HUES48 (cell line): ENCODE measurements at regions not wholly inside any gene's neighbourhood (a gene's known extent, or its start where the extent isn't known, plus 50 kb on each side); places are given as distances from the start of the nearest gene placed in this dataset.

Source experiments
- H3K27ac ChIP-seq: one replicate; pipeline ENCODE4 v1.7.0; 2013; ENCODE audit warnings: low read depth, low read length, inconsistent platforms
- H3K27me3 ChIP-seq: 2 replicates; pipeline ENCODE4 v1.6.1; 2013; ENCODE audit warnings: mild to moderate bottlenecking, low read length; ENCODE audit not compliant: control insufficient read depth, insufficient read depth
- H3K36me3 ChIP-seq: 2 replicates; pipeline ENCODE4 v1.6.1; 2013; ENCODE audit warnings: low read length; ENCODE audit not compliant: control insufficient read depth, insufficient read depth
- H3K4me1 ChIP-seq: 2 replicates; pipeline ENCODE4 v1.6.1; 2013; ENCODE audit warnings: mild to moderate bottlenecking, low read length; ENCODE audit not compliant: control insufficient read depth, insufficient read depth
- H3K4me3 ChIP-seq: 2 replicates; pipeline ENCODE4 v1.5.1; 2013; ENCODE audit warnings: mild to moderate bottlenecking, low read depth, low read length
- H3K9ac ChIP-seq: 2 replicates; pipeline ENCODE4 v1.6.1; 2013; ENCODE audit warnings: mild to moderate bottlenecking, low read depth, low read length, moderate library complexity
- H3K9me3 ChIP-seq: 2 replicates; pipeline ENCODE4 v1.6.1; 2013; ENCODE audit warnings: low read length; ENCODE audit not compliant: control insufficient read depth, insufficient read depth

GRCh38 chr12:92544322-92544721 is 158.5 kb upstream of the PLEKHG7 start:
- Histone ChIP-seq H3K9ac (no peak overlapping the region), H3K27ac (no peak overlapping the region), H3K4me3 (no peak overlapping the region), H3K9me3 (no peaks in the 10 kb centered on the region), H3K4me1 (peaks cover 7% of the 10 kb centered on the region), H3K36me3 (no peaks in the 10 kb centered on the region), H3K27me3 (no peaks in the 10 kb centered on the region)

GRCh38 chr12:92543840-92544239 is 158.9 kb upstream of the PLEKHG7 start:
- Histone ChIP-seq H3K27ac (no peak overlapping the region), H3K4me1 (peaks cover 7% of the 10 kb centered on the region), H3K27me3 (no peaks in the 10 kb centered on the region), H3K36me3 (no peaks in the 10 kb centered on the region), H3K9ac (no peak overlapping the region), H3K9me3 (no peaks in the 10 kb centered on the region), H3K4me3 (no peak overlapping the region)

GRCh38 chr12:92543359-92543758 is 159.4 kb upstream of the PLEKHG7 start:
- Histone ChIP-seq H3K4me3 (no peak overlapping the region), H3K27me3 (no peaks in the 10 kb centered on the region), H3K9ac (no peak overlapping the region), H3K4me1 (peaks cover 7% of the 10 kb centered on the region), H3K9me3 (no peaks in the 10 kb centered on the region), H3K36me3 (no peaks in the 10 kb centered on the region), H3K27ac (no peak overlapping the region)

- Histone ChIP-seq H3K4me3 (no peak overlapping the region), H3K36me3 (no peaks in the 10 kb centered on the region), H3K9ac (no peak overlapping the region), H3K9me3 (no peaks in the 10 kb centered on the region), H3K27ac (no peak overlapping the region), H3K4me1 (peaks cover 13% of the 10 kb centered on the region), H3K27me3 (no peaks in the 10 kb centered on the region)
Observed at GRCh38 chr12:92541731-92542130, 161.1 kb upstream of the PLEKHG7 start.

GRCh38 chr12:92540782-92541423 is 161.9 kb upstream of the PLEKHG7 start:
- H3K27ac ChIP-seq, result no peak overlapping the region
- peaks cover 9% of the 10 kb centered on the region; the same call in 1 of the 2 replicates for H3K4me1 ChIP-seq
- no peak overlapping the region for H3K9ac ChIP-seq
- H3K27me3 ChIP-seq, result no peaks in the 10 kb centered on the region
- H3K36me3 ChIP-seq, result no peaks in the 10 kb centered on the region
- H3K9me3 ChIP-seq, result no peaks in the 10 kb centered on the region
- no peak overlapping the region for H3K4me3 ChIP-seq

- peaks cover 9% of the 10 kb centered on the region; the same call in 1 of the 2 replicates for H3K4me1 ChIP-seq
- H3K9ac ChIP-seq, result no peak overlapping the region
Observed at GRCh38 chr12:92539976-92540781, 162.6 kb upstream of the PLEKHG7 start.

GRCh38 chr12:92539110-92539749 is 163.6 kb upstream of the PLEKHG7 start:
- peaks cover 9% of the 10 kb centered on the region; the same call in 1 of the 2 replicates for H3K4me1 ChIP-seq
- H3K27me3 ChIP-seq, result no peaks in the 10 kb centered on the region
- no peak overlapping the region for H3K27ac ChIP-seq
- no peaks in the 10 kb centered on the region for H3K36me3 ChIP-seq
- no peak overlapping the region for H3K4me3 ChIP-seq
- H3K9me3 ChIP-seq, result no peaks in the 10 kb centered on the region
- no peak overlapping the region for H3K9ac ChIP-seq

More at GRCh38 chr12:92539976-92540781, 162.6 kb upstream of the PLEKHG7 start:
- H3K27ac ChIP-seq, result no peak overlapping the region
- no peaks in the 10 kb centered on the region for H3K27me3 ChIP-seq
- no peaks in the 10 kb centered on the region for H3K9me3 ChIP-seq
- H3K36me3 ChIP-seq, result no peaks in the 10 kb centered on the region
- no peak overlapping the region for H3K4me3 ChIP-seq

- no peak overlapping the region for H3K9ac ChIP-seq
- no peak overlapping the region for H3K27ac ChIP-seq
- no peak overlapping the region for H3K4me3 ChIP-seq
- H3K9me3 ChIP-seq, result no peaks in the 10 kb centered on the region
- peaks cover 6% of the 10 kb centered on the region; the same call in 1 of the 2 replicates for H3K4me1 ChIP-seq
- no peaks in the 10 kb centered on the region for H3K27me3 ChIP-seq
- H3K36me3 ChIP-seq, result no peaks in the 10 kb centered on the region
Observed at GRCh38 chr12:92537290-92537960, 165.4 kb upstream of the PLEKHG7 start.

- Histone ChIP-seq H3K9ac (no peak overlapping the region), H3K27me3 (no peaks in the 10 kb centered on the region), H3K9me3 (no peaks in the 10 kb centered on the region), H3K4me3 (no peak overlapping the region), H3K27ac (no peak overlapping the region), H3K4me1 (peaks cover 6% of the 10 kb centered on the region; the same call in 1 of the 2 replicates), H3K36me3 (no peaks in the 10 kb centered on the region)
Observed at GRCh38 chr12:92535961-92536360, 166.8 kb upstream of the PLEKHG7 start.

GRCh38 chr12:92533280-92533890 is 169.4 kb upstream of the PLEKHG7 start:
- Histone ChIP-seq H3K27ac (no peak overlapping the region), H3K9ac (no peak overlapping the region), H3K4me1 (peaks cover 6% of the 10 kb centered on the region; the same call in 1 of the 2 replicates), H3K36me3 (no peaks in the 10 kb centered on the region), H3K9me3 (no peaks in the 10 kb centered on the region), H3K27me3 (no peaks in the 10 kb centered on the region), H3K4me3 (no peak overlapping the region)
